GM19455 (cell line): ENCODE measurements at regions not wholly inside any gene's neighbourhood (a gene's known extent, or its start where the extent isn't known, plus 50 kb on each side); places are given as distances from the start of the nearest gene placed in this dataset.
A peak's percentile ranks its signal among the peaks of the same experiment; 100 is the strongest.
"Not testable (repeated sequence)": the region's sequence is repeated elsewhere in the genome, so short reads cannot be mapped to it uniquely, and the experiment has no call there.

Experiments
- ATAC-seq: cut with Tn5 transposase; IDR thresholded peaks from one replicate; pipeline ENCODE4 v1.9.1; 2021; ENCODE audit not compliant: unreplicated experiment

GRCh38 chr9:61953108-61953507, 763.3 kb downstream of the SPATA31A7 start:
- ATAC-seq = not testable (repeated sequence)

GRCh38 chr9:61971635-61972034, 781.8 kb downstream of the SPATA31A7 start:
- not testable (repeated sequence) for ATAC-seq

- not testable (repeated sequence) for ATAC-seq
Measured at GRCh38 chr9:61974501-61974900, 784.7 kb downstream of the SPATA31A7 start.

GRCh38 chr9:61976318-61976717, 786.5 kb downstream of the SPATA31A7 start:
- ATAC-seq = not testable (repeated sequence)

- ATAC-seq = not testable (repeated sequence)
Measured at GRCh38 chr9:61982727-61983126, 792.9 kb downstream of the SPATA31A7 start.

- ATAC-seq = not testable (repeated sequence)
Measured at GRCh38 chr9:61983441-61983840, 793.6 kb downstream of the SPATA31A7 start.

GRCh38 chr9:61983954-61984353, 794.1 kb downstream of the SPATA31A7 start:
- not testable (repeated sequence) for ATAC-seq

GRCh38 chr9:61984513-61984912, 794.7 kb downstream of the SPATA31A7 start:
- ATAC-seq = not testable (repeated sequence)

GRCh38 chr9:61992110-61992509, 802.3 kb downstream of the SPATA31A7 start:
- ATAC-seq = not testable (repeated sequence)

- not testable (repeated sequence) for ATAC-seq
Measured at GRCh38 chr9:62032441-62032840, 842.6 kb downstream of the SPATA31A7 start.

- ATAC-seq = not testable (repeated sequence)
Measured at GRCh38 chr9:62038260-62038659, 848.4 kb downstream of the SPATA31A7 start.

GRCh38 chr9:62058155-62058554, 868.3 kb downstream of the SPATA31A7 start:
- ATAC-seq = not testable (repeated sequence)

- ATAC-seq = not testable (repeated sequence)
Measured at GRCh38 chr9:62071043-62071442, 881.2 kb downstream of the SPATA31A7 start.

GRCh38 chr9:62073401-62073800, 883.6 kb downstream of the SPATA31A7 start:
- ATAC-seq = not testable (repeated sequence)

- not testable (repeated sequence) for ATAC-seq
Measured at GRCh38 chr9:62084245-62084644, 894.4 kb downstream of the SPATA31A7 start.

- not testable (repeated sequence) for ATAC-seq
Measured at GRCh38 chr9:62095714-62096345, 906.0 kb downstream of the SPATA31A7 start.

GRCh38 chr9:62110486-62110885, 920.6 kb downstream of the SPATA31A7 start:
- ATAC-seq = peak; percentile 75

- ATAC-seq = not testable (repeated sequence)
Measured at GRCh38 chr9:62116951-62117640, 927.3 kb downstream of the SPATA31A7 start.

- ATAC-seq = not testable (repeated sequence)
Measured at GRCh38 chr9:62119656-62120055, 929.8 kb downstream of the SPATA31A7 start.

GRCh38 chr9:62125631-62126611, 936.1 kb downstream of the SPATA31A7 start:
- not testable (repeated sequence) for ATAC-seq

GRCh38 chr9:62135022-62135421, 945.2 kb downstream of the SPATA31A7 start:
- not testable (repeated sequence) for ATAC-seq
